Activated CD8-positive, alpha-beta T cell treated with anti-CD3 and anti-CD28 coated beads for 36 hours (primary cell): ENCODE measurements at regions not wholly inside any gene's neighbourhood (a gene's known extent, or its start where the extent isn't known, plus 50 kb on each side); places are given as distances from the start of the nearest gene placed in this dataset.

ENCODE experiments used
- ATAC-seq: fragments of 200-7000 bp; cut with Tn5 transposase; one replicate; pipeline ENCODE4 v1.10.0; 2021; ENCODE audit warnings: mild to moderate bottlenecking, moderate library complexity
- CTCF ChIA-PET: fragments of 350-600 bp; sonication (Branson Sonifier 250); formaldehyde crosslinking; loops from one replicate; lab custom pipeline; 2021; ENCODE audit warnings: antibody characterized with exemption; lab: Charles Lee
- POLR2A ChIA-PET: fragments of 350-600 bp; sonication (Branson Sonifier 250); formaldehyde crosslinking; loops from one replicate; lab custom pipeline; 2021; ENCODE audit warnings: antibody characterized with exemption; lab: Charles Lee
- DNase-seq: peaks from one replicate; pipeline ENCODE4 v3.0.0-alpha.2; 2020
- H3K27ac Mint-ChIP-seq: one replicate; pipeline ENCODE4 v1.8.0; 2021; ENCODE audit warnings: mild to moderate bottlenecking, mixed read lengths
- H3K27me3 Mint-ChIP-seq: one replicate; pipeline ENCODE4 v1.8.0; 2021; ENCODE audit warnings: mixed read lengths
- H3K36me3 Mint-ChIP-seq: one replicate; pipeline ENCODE4 v1.8.0; 2021; ENCODE audit warnings: low read depth, mixed read lengths
- H3K4me1 Mint-ChIP-seq: one replicate; pipeline ENCODE4 v1.8.0; 2021; ENCODE audit warnings: low read depth, mixed read lengths
- H3K4me3 Mint-ChIP-seq: one replicate; pipeline ENCODE4 v1.8.0; 2021; ENCODE audit warnings: mild to moderate bottlenecking, moderate library complexity, mixed read lengths
- H3K9me3 Mint-ChIP-seq: one replicate; pipeline ENCODE4 v1.8.0; 2021; ENCODE audit warnings: mixed read lengths
- CTCF ChIP-seq: fragments of 200-600 bp; IDR thresholded peaks from one replicate; pipeline ENCODE4 v1.8.0; 2022; ENCODE audit warnings: antibody characterized with exemption, mild to moderate bottlenecking
- intact Hi-C: fragments of 100-400 bp; cut with micrococcal nuclease; formaldehyde crosslinking; loops from one replicate; pipeline ENCODE4 v1.10.0; 2022

- intact Hi-C loops: no loop called here
- Mint-ChIP-seq H3K9me3 (no peaks in the 10 kb centered on the region), H3K27ac (no peak overlapping the region), H3K36me3 (no peaks in the 10 kb centered on the region), H3K4me3 (no peak overlapping the region), H3K4me1 (no peaks in the 10 kb centered on the region), H3K27me3 (no peaks in the 10 kb centered on the region)
- no peak for TF ChIP-seq CTCF
- DNase-seq (no peak), ATAC-seq (no peak)
- ChIA-PET CTCF (interaction anchor here (2.0 kb wide), 1 partner anchor 8 kb away, joined by 6 read pairs; no protein-coding TSS in a partner anchor), POLR2A (no interaction called here)
Observed at GRCh38 chr2:187167491-187167890, 280.6 kb downstream of the CALCRL start.

- intact Hi-C loops: no loop called here
- no peak overlapping the region for H3K4me3 Mint-ChIP-seq
- ChIA-PET CTCF (interaction anchor here (2.0 kb wide), 1 partner anchor 9 kb away, joined by 6 read pairs; no protein-coding TSS in a partner anchor), POLR2A (no interaction called here)
- no peaks in the 10 kb centered on the region for H3K27me3 Mint-ChIP-seq
- no peak for TF ChIP-seq CTCF
- H3K9me3 Mint-ChIP-seq: no peaks in the 10 kb centered on the region
- no peak overlapping the region for H3K27ac Mint-ChIP-seq
- H3K36me3 Mint-ChIP-seq: no peaks in the 10 kb centered on the region
- no peak for DNase-seq
- no peak for ATAC-seq
- no peaks in the 10 kb centered on the region for H3K4me1 Mint-ChIP-seq
Observed at GRCh38 chr2:187165936-187166610, 282.0 kb downstream of the CALCRL start.

- intact Hi-C loops: no loop called here
- TF ChIP-seq CTCF: no peak
- DNase-seq (no peak), ATAC-seq (no peak)
- no peak overlapping the region for H3K4me3 Mint-ChIP-seq
- no peaks in the 10 kb centered on the region for H3K27me3 Mint-ChIP-seq
- H3K9me3 Mint-ChIP-seq: peaks cover 9% of the 10 kb centered on the region
- H3K27ac Mint-ChIP-seq: no peak overlapping the region
- ChIA-PET CTCF (no interaction called here), POLR2A (no interaction called here)
- no peaks in the 10 kb centered on the region for H3K4me1 Mint-ChIP-seq
- no peaks in the 10 kb centered on the region for H3K36me3 Mint-ChIP-seq
Observed at GRCh38 chr2:187158452-187158851, 289.6 kb downstream of the CALCRL start.

GRCh38 chr2:187157046-187157445 is 291.0 kb downstream of the CALCRL start:
- TF ChIP-seq CTCF: no peak
- ATAC-seq: no peak
- intact Hi-C loops: no loop called here

GRCh38 chr2:187155476-187155875 is 292.6 kb downstream of the CALCRL start:
- H3K4me3 Mint-ChIP-seq: no peak overlapping the region
- ChIA-PET CTCF (no interaction called here), POLR2A (no interaction called here)
- no peak for TF ChIP-seq CTCF
- no peaks in the 10 kb centered on the region for H3K4me1 Mint-ChIP-seq
- DNase-seq (no peak), ATAC-seq (no peak)
- intact Hi-C loops: no loop called here
- H3K27me3 Mint-ChIP-seq: no peaks in the 10 kb centered on the region
- H3K27ac Mint-ChIP-seq: no peak overlapping the region
- H3K36me3 Mint-ChIP-seq: no peaks in the 10 kb centered on the region
- H3K9me3 Mint-ChIP-seq: peaks cover 9% of the 10 kb centered on the region

More at GRCh38 chr2:187157046-187157445, 291.0 kb downstream of the CALCRL start:
- CTCF ChIA-PET: no interaction called here
- DNase-seq: no peak
- Mint-ChIP-seq H3K27me3 (no peaks in the 10 kb centered on the region), H3K9me3 (peaks cover 9% of the 10 kb centered on the region), H3K27ac (no peak overlapping the region), H3K4me1 (no peaks in the 10 kb centered on the region), H3K4me3 (no peak overlapping the region), H3K36me3 (no peaks in the 10 kb centered on the region)
- POLR2A ChIA-PET: no interaction called here
